GM12892 (cell line): ENCODE measurements at regions not wholly inside any gene's neighbourhood (a gene's known extent, or its start where the extent isn't known, plus 50 kb on each side); places are given as distances from the start of the nearest gene placed in this dataset.

Experiments used
- POLR2A ChIP-seq: IDR thresholded peaks from 2 replicates; pipeline ENCODE4 v1.6.1; 2011; ENCODE audit warnings: low read depth, low read length, control low read depth
- POLR2AphosphoS5 ChIP-seq: IDR thresholded peaks from 2 replicates; pipeline ENCODE4 v1.6.1; 2011; ENCODE audit warnings: low read depth, low read length, control low read depth
- TAF1 ChIP-seq: IDR thresholded peaks from 2 replicates; pipeline ENCODE4 v1.6.1; 2011; ENCODE audit warnings: low read depth, mild to moderate bottlenecking, control low read depth, low read length, borderline replicate concordance

- TF ChIP-seq POLR2AphosphoS5, result no peak
- no peak for TF ChIP-seq TAF1
- no peak for TF ChIP-seq POLR2A
These were observed 425.2 kb downstream of the RPS29 start for GRCh38 chr14:49160983-49161382.
